Breast epithelium (tissue), 3 donors: ENCODE measurements at regions not wholly inside any gene's neighbourhood (a gene's known extent, or its start where the extent isn't known, plus 50 kb on each side); places are given as distances from the start of the nearest gene placed in this dataset.

Source experiments
- CTCF ChIP-seq, 3 donors: fragments of 450-650 bp; IDR thresholded peaks; one replicate each; pipeline ENCODE4 v1.5.1; 2016 to 2017; ENCODE audit warnings: antibody characterized with exemption in 3 of 3, mild to moderate bottlenecking in 3 of 3, moderate library complexity in 3 of 3
- POLR2AphosphoS5 ChIP-seq, 3 donors: sonication (generic); formaldehyde crosslinking; IDR thresholded peaks; one replicate each; pipeline ENCODE4 v1.6.1; 2017; ENCODE audit warnings: antibody characterized with exemption in 3 of 3

GRCh38 chr12:84726780-84727179, 185.8 kb downstream of the SLC6A15 start:
- TF ChIP-seq CTCF (IDR thresholded peaks at IDR 0.05), result no peak
- TF ChIP-seq POLR2AphosphoS5 (IDR thresholded peaks at IDR 0.05), result no peak
